A549 (cell line): ENCODE measurements at regions not wholly inside any gene's neighbourhood (a gene's known extent, or its start where the extent isn't known, plus 50 kb on each side); places are given as distances from the start of the nearest gene placed in this dataset.

Experiments used
- ATAC-seq, 2 experiments: fragments of 200-7000 bp in 1 of 2; fragments of >200 bp in 1 of 2; cut with Nextera tagmentation in 1 of 2; cut with Tn5 transposase in 1 of 2; 3 replicates each; pipeline versions ENCODE4 v1.8.0 to v1.9.1; 2018 to 2020; ENCODE audit warnings: mild to moderate bottlenecking in 1 of 2, moderate library complexity in 1 of 2
- CTCF ChIA-PET: fragments of 300-600 bp; sonication (Branson Sonifier 250); formaldehyde crosslinking; extraction: SDS; loops from one replicate; lab custom pipeline; 2021; ENCODE audit warnings: antibody characterized with exemption, inconsistent platforms; lab: Yijun Ruan, JAX
- POLR2A ChIA-PET: fragments of 350-600 bp; formaldehyde crosslinking; extraction: SDS; loops from one replicate; lab custom pipeline; 2021; ENCODE audit warnings: antibody characterized with exemption, inconsistent platforms; lab: Yijun Ruan, JAX
- DNase-seq, 2 experiments: peaks; one replicate each; pipeline versions ENCODE4 v3.0.0 to v3.0.0-alpha.2; 2011 to 2016; ENCODE audit warnings: low read depth in 1 of 2, low spot score in 1 of 2
- FAIRE-seq: peaks from 2 replicates; lab custom pipeline; 2011; peaks lifted over from hg19 to GRCh38; lab: Jason Lieb, UNC
- H3K27ac ChIP-seq, 2 experiments: fragments of >200 bp; sonication (Bioruptor Twin); formaldehyde crosslinking; 3 replicates each; pipeline ENCODE4 v1.5.1; 2016 to 2017
- H3K4me1 ChIP-seq: fragments of >200 bp; sonication (Bioruptor Twin); formaldehyde crosslinking; 3 replicates; pipeline ENCODE4 v1.6.1; 2016
- H3K4me2 ChIP-seq: fragments of >200 bp; sonication (Bioruptor Twin); formaldehyde crosslinking; 3 replicates; pipeline ENCODE4 v1.6.1; 2016
- H3K4me3 ChIP-seq: fragments of >200 bp; sonication (Bioruptor Twin); formaldehyde crosslinking; 3 replicates; pipeline ENCODE4 v1.5.1; 2016
- H3K9me3 ChIP-seq: fragments of >200 bp; sonication (Bioruptor Twin); formaldehyde crosslinking; 3 replicates; pipeline ENCODE4 v1.6.1; 2016
- BCL3 ChIP-seq: fragments of >200 bp; sonication (Bioruptor Twin); formaldehyde crosslinking; IDR thresholded peaks from 3 replicates; pipeline ENCODE4 v1.6.1; 2016
- CBX2 ChIP-seq: fragments of 200-600 bp; sonication (generic); IDR thresholded peaks from 2 replicates; pipeline ENCODE4 v1.6.1; 2016; ENCODE audit warnings: low read depth, mild to moderate bottlenecking, borderline replicate concordance
- CBX8 ChIP-seq: fragments of 200-600 bp; sonication (generic); IDR thresholded peaks from 2 replicates; pipeline ENCODE4 v1.6.1; 2016
- CTCF ChIP-seq: fragments of >200 bp; sonication (Bioruptor Twin); formaldehyde crosslinking; IDR thresholded peaks from 3 replicates; pipeline ENCODE4 v1.5.1; 2016
- ELK1 ChIP-seq: fragments of 150-350 bp; IDR thresholded peaks from 2 replicates; pipeline ENCODE4 v1.6.1; 2014; ENCODE audit warnings: low read depth, mild to moderate bottlenecking, low read length
- EP300 ChIP-seq, 2 experiments: fragments of >200 bp; sonication (Bioruptor Twin); formaldehyde crosslinking; IDR thresholded peaks; 2 replicates in 1 of 2; 3 replicates in 1 of 2; pipeline ENCODE4 v1.6.1; 2016 to 2017
- GATA3 ChIP-seq: IDR thresholded peaks from 2 replicates; pipeline ENCODE4 v1.6.1; 2012; ENCODE audit warnings: borderline replicate concordance
- KDM1A ChIP-seq: fragments of 200-600 bp; sonication (generic); IDR thresholded peaks from 2 replicates; pipeline ENCODE4 v1.6.1; 2016; ENCODE audit warnings: low read depth, mild to moderate bottlenecking
- NPAS2 ChIP-seq: fragments of 250-450 bp; sonication (Bioruptor Pico); IDR thresholded peaks from 2 replicates; pipeline ENCODE4 v1.8.0; 2022; ENCODE audit warnings: mild to moderate bottlenecking, moderate library complexity, borderline replicate concordance
- POLR2A ChIP-seq: IDR thresholded peaks from 2 replicates; pipeline ENCODE4 v1.6.1; 2012; ENCODE audit warnings: mild to moderate bottlenecking, low read length
- RARB ChIP-seq: fragments of 250-450 bp; sonication (Bioruptor Pico); IDR thresholded peaks from 2 replicates; pipeline ENCODE4 v1.8.0; 2021; ENCODE audit warnings: mild to moderate bottlenecking, moderate library complexity
- RCOR1 ChIP-seq: fragments of 150-350 bp; IDR thresholded peaks from 2 replicates; pipeline ENCODE4 v1.6.1; 2014; ENCODE audit warnings: antibody characterized with exemption, low read length, low read depth
- RFX5 ChIP-seq: fragments of 450-650 bp; IDR thresholded peaks from 2 replicates; pipeline ENCODE4 v1.7.1; 2014; ENCODE audit warnings: antibody characterized with exemption, mild to moderate bottlenecking, moderate library complexity
- SMC3 ChIP-seq: fragments of >200 bp; sonication (Bioruptor Twin); formaldehyde crosslinking; IDR thresholded peaks from 3 replicates; pipeline ENCODE4 v1.6.1; 2018; ENCODE audit warnings: inconsistent platforms
- SREBF2 ChIP-seq: fragments of 450-650 bp; IDR thresholded peaks from 2 replicates; pipeline ENCODE4 v1.6.1; 2014; ENCODE audit warnings: mild to moderate bottlenecking, moderate library complexity
- USF2 ChIP-seq: fragments of 450-650 bp; IDR thresholded peaks from 2 replicates; pipeline ENCODE4 v1.6.1; 2014; ENCODE audit warnings: antibody characterized with exemption
- ZC3H11A ChIP-seq: fragments of 450-650 bp; IDR thresholded peaks from 2 replicates; pipeline ENCODE4 v1.6.1; 2014; ENCODE audit warnings: antibody characterized with exemption, mild to moderate bottlenecking
- ZFP36 ChIP-seq: fragments of 450-650 bp; IDR thresholded peaks from 2 replicates; pipeline ENCODE4 v1.6.1; 2014; ENCODE audit warnings: borderline replicate concordance; ENCODE audit not compliant: partially characterized antibody
- ZNF302 ChIP-seq: fragments of 250-450 bp; sonication (Bioruptor Pico); IDR thresholded peaks from 2 replicates; pipeline ENCODE4 v1.9.0; 2021; ENCODE audit warnings: inconsistent platforms, mild to moderate bottlenecking, moderate library complexity
- WGBS: methylation state at CpG from one replicate; pipeline ENCODE4 v1.1.6; 2017; ENCODE audit errors: missing lambda C conversion rate; 5-methylcytosine and 5-hydroxymethylcytosine counted together

GRCh38 chr20:19047951-19048296, 164.5 kb upstream of the SLC24A3 start:
- no peak overlapping the region for H3K4me3 ChIP-seq
- no peaks in the 10 kb centered on the region for H3K9me3 ChIP-seq
- no peaks in the 10 kb centered on the region for H3K4me1 ChIP-seq
- no peak overlapping the region for H3K27ac ChIP-seq
- no peak overlapping the region for H3K4me2 ChIP-seq
- WGBS: 12% methylated on average over 3 of the region's 3 CpGs
- no peak for DNase-seq
- no peak for ATAC-seq
- FAIRE-seq: no peak
- CTCF ChIA-PET: interaction anchor here (0.7 to 1.0 kb wide), 3 partner anchors 9 to 433 kb away, joined by 3 read pairs; no protein-coding TSS in a partner anchor
- POLR2A ChIA-PET: no interaction called here
- no peak for TF ChIP-seq CBX2
- TF ChIP-seq SMC3: no peak
- TF ChIP-seq NPAS2 (CRISPR knock-in tag): no peak

DNA sequence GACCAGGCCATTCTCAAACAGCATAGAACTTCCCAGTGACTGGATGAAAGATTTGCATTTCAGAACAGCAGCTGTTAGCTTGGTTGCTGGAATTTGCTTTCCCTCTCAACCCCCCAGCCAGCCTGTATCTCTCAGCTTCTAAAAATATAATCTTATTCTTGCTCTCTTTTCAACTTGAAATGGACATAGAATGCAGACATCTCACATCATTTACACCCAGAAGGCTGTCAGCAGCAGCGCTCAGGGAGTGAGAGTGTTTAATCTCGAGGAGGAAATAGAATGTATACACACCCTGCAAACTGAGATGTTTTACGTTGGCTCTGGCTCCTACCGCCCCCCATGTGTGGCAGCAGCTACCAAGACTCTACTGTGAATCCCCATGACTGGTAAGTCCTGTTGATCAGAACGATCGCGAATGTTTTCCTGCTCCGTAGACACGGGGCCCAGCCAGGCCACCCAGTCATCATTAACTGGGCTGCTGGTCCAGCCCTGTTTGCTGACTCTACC, 163.4 kb upstream of the SLC24A3 start:
- 39% methylated on average over 7 of the region's 9 CpGs for WGBS
- ChIA-PET POLR2A (no interaction called here), CTCF (interaction anchor here (1.0 kb wide), 1 partner anchor 8 kb away, joined by 3 read pairs; no protein-coding TSS in a partner anchor)
- Histone ChIP-seq H3K4me3 (no peak overlapping the region), H3K27ac (no peak overlapping the region), H3K4me1 (no peaks in the 10 kb centered on the region), H3K9me3 (no peaks in the 10 kb centered on the region), H3K4me2 (no peak overlapping the region)
- TF ChIP-seq CBX8 (no peak), ZFP36 (no peak), ELK1 (no peak), RFX5 (no peak), SREBF2 (no peak), ZC3H11A (no peak), KDM1A (no peak), NPAS2 (CRISPR knock-in tag) (no peak), EP300 (IDR thresholded peaks at IDR 0.05) (no peak), GATA3 (no peak), CTCF (no peak), USF2 (no peak)
- no peak for ATAC-seq
- DNase-seq: no peak
- FAIRE-seq: no peak

GRCh38 chr20:19049514-19049913, 162.9 kb upstream of the SLC24A3 start:
- 34% methylated on average over 7 of the region's 7 CpGs for WGBS
- H3K4me1 ChIP-seq: no peaks in the 10 kb centered on the region
- H3K4me2 ChIP-seq: no peak overlapping the region
- ChIA-PET CTCF (no interaction called here), POLR2A (no interaction called here)
- H3K9me3 ChIP-seq: no peaks in the 10 kb centered on the region
- FAIRE-seq: no peak
- ATAC-seq: no peak
- DNase-seq: no peak
- no peak overlapping the region for H3K27ac ChIP-seq
- no peak for TF ChIP-seq RARB (CRISPR knock-in tag)
- TF ChIP-seq POLR2A: no peak
- TF ChIP-seq ZNF302 (CRISPR knock-in tag): no peak
- no peak for TF ChIP-seq ZC3H11A
- no peak for TF ChIP-seq RCOR1
- TF ChIP-seq BCL3: no peak
- no peak overlapping the region for H3K4me3 ChIP-seq
